ENCODE measurements at regions not wholly inside any gene's neighbourhood (a gene's known extent, or its start where the extent isn't known, plus 50 kb on each side); places are given as distances from the start of the nearest gene placed in this dataset.

DNA sequence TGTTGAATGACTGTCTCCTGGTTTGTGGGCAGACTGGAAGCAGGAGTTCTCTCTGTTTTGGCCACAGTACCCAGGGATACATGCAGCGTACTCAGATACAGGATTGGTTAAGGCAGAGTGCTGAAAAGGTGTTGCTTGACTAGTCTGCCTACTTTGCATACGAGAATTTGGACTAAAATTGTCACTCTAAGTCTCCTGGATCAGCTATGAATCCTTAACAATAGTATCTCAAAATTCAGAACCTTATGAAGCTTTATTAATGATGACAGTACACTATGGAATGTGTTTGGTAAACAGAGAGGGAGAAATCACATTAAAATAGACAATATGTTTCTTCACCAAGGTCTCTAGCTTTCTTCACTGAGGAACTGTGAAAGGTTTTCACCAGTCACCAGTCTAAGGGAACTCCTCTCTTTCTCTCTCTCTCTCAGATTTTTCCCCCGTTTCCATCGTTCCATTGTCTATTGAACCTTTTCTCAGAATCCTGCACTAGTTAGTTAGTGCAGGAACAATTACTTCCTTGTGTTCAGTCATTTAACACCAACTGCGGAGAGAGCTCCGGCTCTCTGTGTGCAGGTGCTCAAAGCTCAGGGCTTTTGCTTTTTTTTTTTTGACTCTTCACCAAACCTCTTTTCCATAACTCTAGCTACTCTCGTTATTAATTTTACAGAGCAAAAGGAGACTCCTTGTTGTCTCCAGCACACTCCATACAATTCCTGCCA is 85.9 kb upstream of the FNDC3B start:
- CTCF ChIA-PET, result no interaction called here
- TF ChIP-seq ELF4 (IDR thresholded peaks at IDR 0.05), result no peak
- TF ChIP-seq L3MBTL2 (conservative IDR thresholded peaks at IDR 0.05), result no peak
- TF ChIP-seq SP1 (IDR thresholded peaks at IDR 0.05), result no peak
- TF ChIP-seq BHLHE40 (IDR thresholded peaks at IDR 0.05; ENCODE audit: borderline replicate concordance), result no peak
- TF ChIP-seq HDGF (IDR thresholded peaks at IDR 0.05; ENCODE audit: borderline replicate concordance), result no peak
- DNase-seq (ENCODE audit: extremely low spot score), result no peak
- POLR2A ChIA-PET, result no interaction called here

DNA sequence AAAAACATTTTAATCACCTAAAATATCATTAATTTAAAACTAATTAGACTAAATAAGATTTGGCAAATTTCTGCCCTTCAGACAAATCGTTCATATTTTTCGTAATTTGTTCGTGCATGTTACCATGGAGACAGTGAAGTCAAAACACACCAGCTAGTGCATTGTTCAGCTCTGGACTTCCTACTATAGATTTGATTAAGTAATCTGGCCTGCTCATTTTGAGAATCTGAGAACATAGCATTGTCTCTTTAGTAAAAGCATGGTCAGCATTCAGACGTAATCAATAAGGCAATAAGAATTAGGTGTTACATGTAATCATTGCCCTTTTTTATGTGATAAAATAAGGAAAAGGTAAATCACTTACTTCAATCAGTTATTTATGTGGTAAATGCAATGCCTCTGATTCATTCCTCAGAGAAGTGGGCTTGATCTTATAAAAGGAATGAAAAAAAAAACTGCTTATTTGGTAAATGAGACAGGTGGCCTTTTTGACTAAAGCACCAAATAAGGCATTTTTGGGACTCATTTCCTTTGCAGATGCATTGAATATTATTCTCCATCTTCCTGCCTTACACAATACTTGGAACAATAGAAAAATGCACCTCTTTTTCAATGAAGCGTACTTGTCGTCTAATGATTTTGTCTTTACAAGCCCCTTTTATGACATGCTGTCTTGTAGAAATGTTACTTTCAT is 84.5 kb upstream of the FNDC3B start:
- TF ChIP-seq CTBP1 (IDR thresholded peaks at IDR 0.05; ENCODE audit: borderline replicate concordance), result no peak
- no peak for TF ChIP-seq TARDBP (IDR thresholded peaks at IDR 0.05)
- no peak for TF ChIP-seq BHLHE40 (IDR thresholded peaks at IDR 0.05; ENCODE audit: borderline replicate concordance)
- TF ChIP-seq HDGF (IDR thresholded peaks at IDR 0.05; ENCODE audit: borderline replicate concordance), result no peak
- TF ChIP-seq ELF4 (IDR thresholded peaks at IDR 0.05), result no peak
- no peak for TF ChIP-seq ZNF384 (IDR thresholded peaks at IDR 0.05)
- no peak for TF ChIP-seq SUZ12 (IDR thresholded peaks at IDR 0.05)
- no peak for TF ChIP-seq FOXK2 (IDR thresholded peaks at IDR 0.05)
- TF ChIP-seq SP1 (IDR thresholded peaks at IDR 0.05), result no peak
- TF ChIP-seq ARNT (IDR thresholded peaks at IDR 0.05), result no peak
- no peak for DNase-seq (ENCODE audit: extremely low spot score)
- ChIA-PET CTCF (no interaction called here), POLR2A (no interaction called here)

DNA sequence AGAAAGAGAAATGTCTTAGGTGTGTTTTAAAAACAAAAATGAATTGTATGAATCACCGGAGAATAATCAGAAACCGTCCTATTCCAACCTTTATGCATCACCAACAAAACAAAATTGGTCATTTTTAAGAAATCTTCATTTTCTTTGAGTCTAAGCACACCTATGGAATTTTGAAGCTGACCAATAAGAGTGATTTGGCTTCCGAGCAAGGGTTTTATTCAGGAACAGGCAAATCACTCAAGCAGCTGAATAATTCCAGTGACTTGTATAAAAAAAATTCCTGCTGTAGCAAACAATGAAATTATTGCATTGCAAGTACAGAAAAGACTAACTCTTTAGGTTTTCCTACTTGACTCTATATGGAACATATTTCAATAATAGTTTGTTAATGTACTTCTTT is 83.8 kb upstream of the FNDC3B start:
- no peak for TF ChIP-seq NFRKB (IDR thresholded peaks at IDR 0.05)
- no peak for TF ChIP-seq ELF4 (IDR thresholded peaks at IDR 0.05)
- TF ChIP-seq L3MBTL2 (conservative IDR thresholded peaks at IDR 0.05), result no peak
- no peak for TF ChIP-seq CTBP1 (IDR thresholded peaks at IDR 0.05; ENCODE audit: borderline replicate concordance)
- TF ChIP-seq BHLHE40 (IDR thresholded peaks at IDR 0.05; ENCODE audit: borderline replicate concordance), result no peak
- TF ChIP-seq, protein P1, sequence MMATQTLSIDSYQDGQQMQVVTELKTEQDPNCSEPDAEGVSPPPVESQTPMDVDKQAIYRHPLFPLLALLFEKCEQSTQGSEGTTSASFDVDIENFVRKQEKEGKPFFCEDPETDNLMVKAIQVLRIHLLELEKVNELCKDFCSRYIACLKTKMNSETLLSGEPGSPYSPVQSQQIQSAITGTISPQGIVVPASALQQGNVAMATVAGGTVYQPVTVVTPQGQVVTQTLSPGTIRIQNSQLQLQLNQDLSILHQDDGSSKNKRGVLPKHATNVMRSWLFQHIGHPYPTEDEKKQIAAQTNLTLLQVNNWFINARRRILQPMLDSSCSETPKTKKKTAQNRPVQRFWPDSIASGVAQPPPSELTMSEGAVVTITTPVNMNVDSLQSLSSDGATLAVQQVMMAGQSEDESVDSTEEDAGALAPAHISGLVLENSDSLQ (IDR thresholded peaks at IDR 0.05), result no peak
- no peak for TF ChIP-seq ARNT (IDR thresholded peaks at IDR 0.05)
- no peak for TF ChIP-seq HDGF (IDR thresholded peaks at IDR 0.05; ENCODE audit: borderline replicate concordance)
- no peak for DNase-seq (ENCODE audit: extremely low spot score)
- ChIA-PET CTCF (no interaction called here), POLR2A (no interaction called here)

DNA sequence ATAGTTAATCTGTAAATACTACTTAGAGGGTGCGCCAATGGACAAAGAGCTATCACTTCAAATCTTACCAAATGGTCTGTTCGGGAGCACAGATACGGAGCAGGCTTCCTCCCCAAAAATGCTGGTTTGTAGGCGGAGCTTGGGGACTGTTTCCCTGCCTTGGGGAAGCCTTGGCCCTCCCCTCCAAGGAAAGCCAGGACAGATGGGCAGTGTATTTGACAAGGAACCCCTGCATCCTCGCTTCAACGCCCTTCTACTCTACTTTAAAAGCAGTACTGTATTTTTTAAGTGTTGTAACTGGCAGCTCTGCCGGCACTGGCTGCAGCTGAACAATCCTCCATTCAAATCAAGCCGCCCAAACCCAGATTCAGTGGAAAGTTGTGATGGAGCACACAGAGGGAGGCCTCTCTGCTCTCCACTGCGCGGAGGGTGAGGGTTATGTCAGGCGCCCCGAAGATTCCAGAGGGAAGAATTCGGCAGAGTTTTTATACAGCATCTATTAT is 83.1 kb upstream of the FNDC3B start:
- TF ChIP-seq, protein P1 (IDR thresholded peaks at IDR 0.05), result no peak
- TF ChIP-seq L3MBTL2 (conservative IDR thresholded peaks at IDR 0.05) (no peak), LEF1 (IDR thresholded peaks at IDR 0.05; ENCODE audit: borderline replicate concordance) (no peak), FOXA1 (IDR thresholded peaks at IDR 0.05) (no peak)
- CTCF ChIA-PET, result no interaction called here
- POLR2A ChIA-PET, result no interaction called here
- no peak for DNase-seq (ENCODE audit: extremely low spot score)

DNA sequence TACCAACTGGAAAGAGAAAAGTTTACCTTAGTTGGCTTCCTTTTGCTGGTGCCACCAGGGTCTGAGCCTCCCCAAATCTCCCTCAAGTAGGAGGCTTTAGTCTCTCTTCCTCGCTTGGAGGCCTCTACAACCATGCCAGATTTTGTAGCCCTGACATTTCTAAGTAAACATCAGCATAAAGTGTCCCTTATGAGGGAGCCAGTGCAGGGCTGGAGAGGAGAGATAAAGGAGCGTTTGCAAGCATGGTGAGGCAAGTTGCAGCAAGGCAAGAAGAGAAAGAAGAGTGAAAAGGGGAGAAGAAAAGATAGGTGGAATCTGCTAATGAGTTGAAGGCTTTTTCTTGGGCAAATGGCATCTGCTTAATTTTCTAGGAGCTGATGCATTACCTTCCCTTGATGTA is 82.7 kb upstream of the FNDC3B start:
- ChIA-PET CTCF (no interaction called here), POLR2A (no interaction called here)
- no peak for TF ChIP-seq LEF1 (IDR thresholded peaks at IDR 0.05; ENCODE audit: borderline replicate concordance)
- no peak for TF ChIP-seq BHLHE40 (IDR thresholded peaks at IDR 0.05; ENCODE audit: borderline replicate concordance)
- TF ChIP-seq, protein P1 (IDR thresholded peaks at IDR 0.05), result no peak
- no peak for TF ChIP-seq TARDBP (IDR thresholded peaks at IDR 0.05)
- TF ChIP-seq L3MBTL2 (conservative IDR thresholded peaks at IDR 0.05), result no peak
- TF ChIP-seq ZNF384 (IDR thresholded peaks at IDR 0.05), result no peak
- no peak for TF ChIP-seq ELF4 (IDR thresholded peaks at IDR 0.05)
- TF ChIP-seq CTBP1 (IDR thresholded peaks at IDR 0.05; ENCODE audit: borderline replicate concordance), result no peak
- TF ChIP-seq FOXM1 (IDR thresholded peaks at IDR 0.05; ENCODE audit: borderline replicate concordance), result no peak
- TF ChIP-seq NFRKB (IDR thresholded peaks at IDR 0.05), result no peak
- no peak for TF ChIP-seq ARNT (IDR thresholded peaks at IDR 0.05)
- no peak for TF ChIP-seq HDGF (IDR thresholded peaks at IDR 0.05; ENCODE audit: borderline replicate concordance)
- no peak for TF ChIP-seq FOXA1 (IDR thresholded peaks at IDR 0.05)
- TF ChIP-seq SP1 (IDR thresholded peaks at IDR 0.05), result no peak
- DNase-seq (ENCODE audit: extremely low spot score), result no peak

DNA sequence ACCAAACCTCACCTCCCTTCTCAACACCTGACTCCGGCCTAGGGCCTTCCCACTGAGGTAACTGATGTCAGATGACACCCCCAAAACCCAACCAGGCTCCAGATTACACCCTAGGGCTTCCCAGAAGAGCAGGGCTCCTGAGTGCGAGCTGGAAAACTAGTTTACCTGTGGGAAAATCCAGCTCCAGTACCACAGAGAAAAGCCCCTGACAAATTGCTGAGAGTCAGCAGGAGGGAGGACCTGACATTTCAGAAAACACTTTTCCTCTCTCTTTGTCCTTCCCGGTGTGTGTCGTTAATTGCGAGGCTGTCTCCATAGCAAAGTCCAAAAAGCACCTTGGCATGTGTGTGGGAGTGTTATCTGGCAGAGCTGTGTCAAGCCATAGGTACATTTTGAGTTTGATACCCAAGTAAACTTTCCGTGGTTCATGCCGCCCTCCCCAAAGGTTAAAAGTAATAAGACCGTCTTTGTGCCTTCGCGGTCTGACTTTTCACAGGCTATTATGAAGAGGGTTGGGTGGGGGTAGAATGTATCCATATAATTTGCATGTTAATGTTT is 79.8 kb upstream of the FNDC3B start:
- CTCF ChIA-PET, result no interaction called here
- DNase-seq (ENCODE audit: extremely low spot score), result no peak
- POLR2A ChIA-PET, result no interaction called here
- TF ChIP-seq FOXA1 (IDR thresholded peaks at IDR 0.05) (no peak), FOXK2 (IDR thresholded peaks at IDR 0.05) (no peak)
- TF ChIP-seq, protein P1 (IDR thresholded peaks at IDR 0.05), result no peak
